ENCODE measurements at regions not wholly inside any gene's neighbourhood (a gene's known extent, or its start where the extent isn't known, plus 50 kb on each side); places are given as distances from the start of the nearest gene placed in this dataset.

- DNase-seq: no peak
Measured at GRCh38 chr18:2281523-2282199, 289.6 kb downstream of the METTL4 start.

- DNase-seq: no peak
Measured at GRCh38 chr18:2293109-2293839, 278.0 kb downstream of the METTL4 start.

DNA sequence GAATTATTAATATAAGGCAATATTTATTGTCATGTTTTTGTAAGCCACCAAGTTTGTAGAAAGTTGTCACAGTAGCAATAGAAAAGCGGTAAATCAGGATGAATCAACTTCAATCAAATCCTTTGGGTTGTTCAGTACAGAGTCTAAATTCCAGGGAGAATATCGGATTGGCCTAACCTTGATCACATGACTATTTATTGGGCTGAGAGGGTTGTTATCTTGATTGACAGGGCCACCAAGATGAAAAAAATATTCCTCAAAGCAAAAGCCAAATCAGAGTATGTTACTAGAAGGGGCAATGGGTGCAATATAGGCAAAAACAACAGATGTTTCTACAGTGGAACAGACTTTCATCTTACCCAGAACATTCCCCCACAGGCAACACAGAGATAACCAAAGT is 270.0 kb downstream of the METTL4 start:
- DNase-seq: no peak

DNA sequence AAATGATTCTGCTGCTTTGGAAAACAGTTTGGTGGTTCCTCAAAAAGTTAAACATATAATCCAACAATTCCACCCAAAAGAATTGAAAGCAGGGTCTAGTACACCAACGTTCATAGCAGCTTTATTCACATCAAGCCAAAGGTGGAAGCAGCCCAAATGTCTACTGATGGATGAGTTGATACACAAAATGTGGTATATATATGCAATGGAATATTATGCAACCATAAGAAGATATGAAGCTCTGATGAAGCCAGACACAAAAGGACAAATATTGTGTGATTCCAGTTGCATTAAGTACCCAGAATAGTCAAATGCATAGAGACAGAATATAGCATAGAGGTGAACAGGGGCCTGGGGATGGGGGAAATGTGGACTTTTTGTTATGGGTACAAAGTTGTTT is 269.3 kb downstream of the METTL4 start:
- DNase-seq: no peak

DNA sequence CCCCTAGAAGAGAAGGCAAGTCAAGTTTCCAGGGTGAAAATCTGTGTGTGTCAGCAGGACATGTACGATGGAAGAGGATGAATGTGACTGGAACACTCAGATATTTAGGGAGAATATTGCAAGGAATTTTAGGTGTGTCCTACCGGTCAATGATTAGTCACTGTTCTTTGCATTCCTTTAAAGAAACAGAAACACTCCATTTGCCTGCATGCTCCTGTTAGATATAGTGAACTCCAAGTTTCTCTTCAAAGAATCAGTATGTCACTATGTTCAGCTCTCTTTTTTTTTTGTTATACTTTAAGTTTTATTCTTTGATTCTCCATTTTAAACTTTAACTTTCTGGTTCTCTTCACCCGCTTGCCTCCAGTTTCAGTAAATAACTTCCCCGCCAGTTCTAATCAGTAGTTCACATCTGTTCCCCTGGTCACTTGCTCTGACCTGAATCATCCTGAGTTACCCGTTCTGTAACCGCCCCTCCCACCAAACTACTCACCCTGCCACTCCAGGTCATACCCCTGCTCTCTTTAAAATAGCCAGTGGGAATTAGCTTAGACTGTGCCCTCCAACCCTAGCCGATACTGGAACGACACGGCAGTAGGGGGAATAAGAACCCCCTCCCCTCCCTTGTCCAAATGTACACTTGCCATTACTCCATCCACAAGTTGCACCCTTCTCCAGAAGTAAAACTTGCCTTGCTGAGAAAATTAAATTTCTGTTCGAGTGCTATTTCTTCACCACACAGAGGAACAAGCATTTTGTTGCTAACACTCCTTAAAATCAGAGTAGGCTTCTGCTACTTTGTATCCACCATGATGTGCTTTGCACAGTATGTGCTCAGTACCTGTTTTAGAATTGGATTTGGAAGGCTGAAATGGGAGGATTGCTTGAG is 268.4 kb downstream of the METTL4 start:
- DNase-seq: no peak

DNA sequence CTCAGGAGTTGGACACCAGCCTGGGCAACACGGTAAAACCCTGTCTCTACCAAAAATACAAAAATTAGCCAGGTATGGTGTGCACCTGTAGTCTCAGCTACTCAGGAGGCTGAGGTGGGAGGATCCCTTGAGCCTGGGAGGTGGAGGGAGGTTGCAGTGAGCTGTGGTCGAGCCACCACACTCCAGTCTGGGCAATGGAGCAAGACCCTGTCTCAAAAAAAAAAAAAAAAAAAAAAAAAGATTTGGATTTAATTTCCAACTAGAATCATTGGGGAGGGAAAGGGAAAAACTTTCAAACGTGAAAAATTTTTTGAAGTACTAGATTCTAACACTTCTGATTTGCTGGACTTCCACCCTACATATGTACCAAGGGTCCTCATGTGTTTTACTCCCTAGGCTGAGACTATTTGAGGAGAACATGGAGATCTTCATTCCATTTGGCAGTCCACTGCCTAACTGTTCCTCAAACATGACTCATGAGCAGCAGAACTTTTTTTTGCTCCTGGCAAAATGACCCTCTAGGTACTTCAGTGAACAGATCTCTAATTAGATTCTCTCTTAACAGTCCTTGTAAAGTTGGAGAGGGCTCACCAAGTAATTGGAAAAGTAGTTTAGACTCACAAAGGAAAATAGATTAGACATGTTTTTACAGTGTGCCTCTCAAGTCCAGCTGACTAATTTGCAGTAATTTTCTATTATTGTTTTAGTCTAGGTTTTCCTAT is 267.6 kb downstream of the METTL4 start:
- DNase-seq: no peak

DNA sequence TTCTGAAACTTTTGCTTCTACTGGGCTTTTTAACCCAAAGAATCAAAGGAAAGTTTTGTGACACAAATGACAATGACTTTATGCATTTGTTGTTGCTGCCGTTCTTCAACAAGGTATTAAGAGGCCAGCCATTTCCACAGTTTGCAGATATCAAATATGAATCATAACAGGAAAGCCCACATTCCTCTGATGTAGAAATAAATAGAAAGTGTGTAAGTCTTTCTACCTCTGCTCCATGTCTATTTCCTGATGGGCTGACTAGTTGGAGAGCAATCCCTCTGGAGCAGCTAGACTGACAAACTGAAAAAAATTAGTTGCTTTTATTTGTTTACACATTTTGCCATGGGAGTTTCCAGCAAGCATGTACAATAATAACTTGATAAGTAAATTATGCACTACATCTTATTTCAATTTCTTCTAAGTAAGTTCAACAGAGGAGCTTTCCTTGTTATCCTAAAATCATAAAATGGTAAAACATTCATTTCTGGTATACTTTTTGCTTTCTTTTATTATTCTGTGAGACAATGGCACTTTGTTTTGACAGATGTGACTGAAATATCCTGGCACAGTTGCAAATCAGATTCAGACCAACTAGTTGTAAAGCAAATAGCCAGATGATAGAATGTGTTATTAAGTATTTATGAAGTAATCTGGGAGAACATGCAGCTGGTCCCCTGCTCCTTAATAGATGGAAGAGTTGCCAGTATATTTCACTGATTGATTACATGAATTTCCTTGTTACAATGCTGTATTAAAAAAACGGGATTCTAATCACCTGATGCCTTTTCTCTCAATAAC is 266.7 kb downstream of the METTL4 start:
- no peak for DNase-seq

DNA sequence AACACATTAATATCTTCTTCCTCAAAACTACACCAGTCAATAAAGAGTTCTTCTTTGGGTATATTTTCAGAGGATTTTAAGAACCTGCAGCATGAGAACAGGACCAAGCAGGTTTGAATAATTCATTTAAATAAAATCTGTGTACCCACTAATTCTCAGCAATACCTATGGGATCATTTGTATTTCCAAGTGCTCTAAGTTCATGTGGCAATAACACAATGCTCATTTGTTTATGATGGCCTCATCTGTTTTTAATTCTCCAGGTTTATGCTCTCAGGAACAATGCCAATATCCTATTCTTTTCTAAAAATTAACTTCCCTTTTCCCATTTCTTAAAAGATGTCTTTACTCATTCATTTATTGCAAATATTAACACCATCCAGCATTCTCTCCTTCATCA is 264.7 kb downstream of the METTL4 start:
- DNase-seq: no peak

DNA sequence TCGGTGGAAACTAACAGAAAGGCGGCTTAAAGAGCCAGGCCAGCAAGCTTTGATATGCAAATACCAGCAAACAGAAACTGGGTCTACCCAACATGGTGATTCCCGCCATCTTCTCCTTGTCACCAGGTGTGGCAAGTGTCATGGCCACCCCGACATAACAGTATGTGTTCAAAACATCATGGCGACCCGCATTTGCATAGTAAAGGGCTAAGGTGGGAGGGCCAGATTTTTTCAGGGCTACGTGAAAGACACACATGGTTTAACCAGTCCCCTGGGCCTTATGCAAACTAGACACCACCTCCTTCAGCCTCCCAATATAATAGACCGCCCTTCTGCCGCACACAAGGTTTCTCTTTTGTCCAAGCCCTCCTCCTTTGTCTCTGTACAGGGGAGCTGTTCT is 260.4 kb downstream of the METTL4 start:
- no peak for DNase-seq

GRCh38 chr18:2312440-2312839 is 258.9 kb downstream of the METTL4 start:
- no peak for DNase-seq

DNA sequence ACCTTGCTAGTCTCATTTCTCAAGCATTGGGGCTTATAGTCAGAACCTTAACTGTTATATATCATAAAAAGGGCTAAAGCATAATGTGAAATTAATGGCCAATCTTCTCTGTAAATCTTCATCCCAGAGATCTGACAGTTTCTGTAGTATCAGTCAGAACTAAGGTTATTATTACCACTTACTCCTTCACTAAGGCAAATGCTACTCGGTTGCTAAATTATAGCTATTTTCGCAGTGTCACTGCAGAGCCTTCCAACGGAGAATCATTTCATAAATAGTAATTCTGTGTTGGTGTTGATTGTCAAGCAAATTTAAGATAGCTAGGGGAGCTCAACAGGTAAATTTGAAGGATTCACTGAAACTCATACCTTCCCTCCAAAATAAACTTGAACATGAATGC is 258.0 kb downstream of the METTL4 start:
- no peak for DNase-seq

DNA sequence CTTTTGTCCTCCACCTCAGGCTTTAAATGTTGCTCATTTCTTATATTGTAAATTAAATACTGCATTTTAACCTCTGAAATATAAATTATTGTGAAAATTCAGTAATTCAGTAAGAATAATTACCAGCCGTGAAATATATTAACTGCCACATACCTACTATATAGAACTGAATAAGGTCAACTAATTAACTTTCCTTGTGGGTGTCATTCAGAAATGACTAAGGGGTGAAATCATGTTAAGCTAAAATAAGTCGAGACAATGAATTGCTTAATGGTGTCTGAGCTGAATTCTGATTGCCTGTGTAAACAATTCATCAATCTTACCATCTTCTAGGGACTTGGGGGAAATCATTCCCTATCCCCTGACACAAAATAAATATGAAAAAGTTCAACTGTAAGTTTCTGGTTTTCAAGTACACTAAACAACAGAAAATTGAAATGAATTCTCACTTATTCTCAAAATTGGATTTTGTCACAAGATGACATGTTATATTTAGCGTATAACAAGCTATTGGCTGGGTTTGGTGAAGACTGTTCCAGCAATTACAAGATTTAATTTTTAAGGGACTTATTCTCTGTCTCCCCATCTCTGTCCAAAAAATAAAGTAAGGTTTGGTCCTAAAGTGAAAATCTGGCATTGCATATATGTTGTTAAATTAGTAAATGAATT is 255.1 kb downstream of the METTL4 start:
- DNase-seq: no peak

- DNase-seq: no peak
Measured at GRCh38 chr18:2316751-2317696, 254.3 kb downstream of the METTL4 start.

DNA sequence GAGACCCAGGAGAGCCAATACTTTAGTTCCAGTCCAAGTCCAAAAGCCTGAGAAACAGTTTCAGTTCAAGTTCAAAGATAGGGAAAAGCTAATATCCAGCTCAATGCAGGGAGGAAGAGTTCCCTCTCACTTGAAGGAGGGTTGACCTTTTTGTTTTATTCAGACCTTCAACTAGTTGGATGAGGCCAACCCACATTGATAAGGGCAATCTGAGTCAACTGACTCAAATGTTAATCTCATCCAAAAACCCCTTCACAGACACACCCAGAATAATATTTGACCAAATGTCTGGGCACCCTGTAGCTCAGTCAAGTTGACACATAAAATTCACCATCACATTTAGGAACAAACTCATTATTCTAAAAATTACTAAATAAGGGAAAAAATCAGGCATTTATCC is 246.8 kb downstream of the METTL4 start:
- DNase-seq: no peak

- DNase-seq: no peak
Measured at GRCh38 chr18:2325308-2325849, 245.9 kb downstream of the METTL4 start.

GRCh38 chr18:2325933-2326332 is 245.4 kb downstream of the METTL4 start:
- no peak for DNase-seq

DNA sequence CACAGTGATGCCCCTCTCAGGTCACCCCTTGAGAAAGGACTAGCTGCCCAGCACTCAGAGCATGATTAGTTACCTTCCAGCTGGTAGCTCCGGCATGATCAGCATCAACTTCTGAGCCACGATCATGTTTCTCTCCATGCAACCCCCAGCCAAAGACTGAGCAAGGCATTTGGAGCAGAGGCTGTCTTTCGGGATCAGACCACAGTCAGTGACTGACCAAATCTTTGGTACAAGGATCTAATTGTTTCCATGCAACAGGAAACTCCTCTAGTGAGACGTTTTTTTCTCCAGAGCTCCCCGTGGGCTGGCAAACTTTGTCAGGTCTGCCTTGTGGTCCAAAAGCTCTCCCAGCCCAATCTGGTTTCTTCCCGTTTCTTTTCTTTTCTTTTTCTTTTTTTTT is 244.3 kb downstream of the METTL4 start:
- no peak for DNase-seq

DNA sequence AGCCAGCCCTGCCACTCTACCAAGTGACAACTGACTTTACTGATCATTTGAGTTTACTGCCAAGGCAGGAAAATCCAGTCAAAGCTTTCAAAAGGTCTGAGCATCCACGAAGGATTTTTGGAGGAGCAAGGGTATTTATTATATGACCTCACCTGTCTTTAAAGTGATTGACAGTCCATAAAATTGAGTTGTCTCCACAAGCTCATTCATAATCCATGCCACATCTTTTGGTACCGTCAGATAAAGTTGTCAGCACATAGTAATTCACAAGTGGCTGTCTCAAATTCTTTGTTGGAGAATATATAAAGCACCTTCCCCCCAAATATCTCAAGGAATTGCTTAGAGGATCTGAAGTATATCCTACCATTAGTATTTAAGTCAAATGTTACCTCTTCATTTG is 240.5 kb downstream of the METTL4 start:
- DNase-seq: no peak

DNA sequence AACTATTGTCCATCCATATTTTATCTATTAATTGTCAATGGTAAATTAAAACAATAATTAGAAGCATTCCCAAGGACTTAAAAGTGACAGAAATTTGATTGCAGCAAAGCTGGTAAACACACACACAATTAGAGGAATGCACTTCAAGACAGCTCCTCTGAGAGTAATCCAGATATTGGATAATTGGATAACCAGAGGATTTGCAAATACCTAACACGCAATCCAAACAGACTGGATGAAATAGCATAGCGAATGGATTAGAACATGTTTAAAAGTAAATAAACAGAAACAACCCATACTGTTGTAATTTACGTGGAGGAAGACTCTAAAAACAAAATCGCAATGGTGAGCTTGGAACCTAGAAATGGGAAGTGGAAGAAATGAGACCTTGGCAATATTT is 239.8 kb downstream of the METTL4 start:
- DNase-seq: no peak

Data from NCI-H1436 (cell line).